K562 (cell line): ENCODE measurements at regions not wholly inside any gene's neighbourhood (a gene's known extent, or its start where the extent isn't known, plus 50 kb on each side); places are given as distances from the start of the nearest gene placed in this dataset.

ENCODE experiments used
- ATAC-seq: fragments of 200-7000 bp; cut with Tn5 transposase; 3 replicates; pipeline ENCODE4 v1.9.1; 2020; ENCODE audit warnings: moderate library complexity
- BruUV-seq: library from RNA; stranded (reverse); fragments of 400-500 nt; replicated peaks from 2 replicates; lab custom pipeline; 2021; lab: Mats Ljungman, UMichigan
- CTCF ChIA-PET: fragments of 300-600 bp; formaldehyde crosslinking; extraction: SDS; loops from one replicate; lab custom pipeline; 2021; ENCODE audit warnings: low intra/inter-chr PET ratio; lab: Yijun Ruan, JAX
- POLR2A ChIA-PET: fragments of 300-600, 350-650 bp; sonication (Branson Sonifier 250); formaldehyde crosslinking; extraction: SDS; loops from one replicate; lab custom pipeline; 2021; ENCODE audit warnings: antibody characterized with exemption, inconsistent platforms; lab: Yijun Ruan, JAX
- DNase-seq, 4 experiments: peaks; one replicate each; pipeline versions ENCODE4 v3.0.0 to v3.0.0-alpha.2; 2011 to 2018; ENCODE audit warnings: low spot score in 3 of 4, mixed read lengths in 3 of 4; ENCODE audit errors: extremely low read depth in 1 of 4
- FAIRE-seq: peaks from 2 replicates; lab custom pipeline; 2011; peaks lifted over from hg19 to GRCh38; lab: Jason Lieb, UNC
- H2AFZ ChIP-seq: 2 replicates; pipeline ENCODE4 v1.6.0; 2011; ENCODE audit warnings: low read depth, low read length, control low read depth, inconsistent platforms
- H3K27ac ChIP-seq: fragments of 200-600 bp; 3 replicates; pipeline ENCODE4 v1.8.0; 2011; ENCODE audit warnings: low read depth, mild to moderate bottlenecking, control low read depth, inconsistent platforms, low read length, moderate library complexity, mixed read lengths; ENCODE audit errors: extremely low read depth
- H3K27me3 ChIP-seq, 2 experiments: fragments of 300-600 bp in 1 of 2; 2 replicates in 1 of 2; 3 replicates in 1 of 2; pipeline versions ENCODE4 v1.6.0 to v1.8.0; 2011; ENCODE audit warnings: inconsistent platforms in 2 of 2, low read length in 2 of 2, mild to moderate bottlenecking in 1 of 2, mixed read lengths in 1 of 2, moderate library complexity in 1 of 2; ENCODE audit not compliant: control insufficient read depth in 2 of 2, insufficient read depth in 2 of 2
- H3K36me3 ChIP-seq: fragments of 300-600 bp; 3 replicates; pipeline ENCODE4 v1.8.0; 2011; ENCODE audit warnings: mild to moderate bottlenecking, low read length, inconsistent platforms; ENCODE audit not compliant: control insufficient read depth, insufficient read depth
- H3K4me1 ChIP-seq, 2 experiments: fragments of 200-600 bp in 1 of 2; replicated peaks in 1 of 2; 2 replicates in 1 of 2; 3 replicates in 1 of 2; pipeline versions ENCODE4 v1.5.1 to v1.8.0; 2011; ENCODE audit warnings: inconsistent platforms in 2 of 2, low read length in 2 of 2, mild to moderate bottlenecking in 1 of 2, mixed read lengths in 1 of 2, moderate library complexity in 1 of 2; ENCODE audit not compliant: control insufficient read depth in 2 of 2, insufficient read depth in 2 of 2
- H3K4me2 ChIP-seq: 2 replicates; pipeline ENCODE4 v1.6.1; 2011; ENCODE audit warnings: low read length, control low read depth, inconsistent platforms, mixed read lengths; ENCODE audit not compliant: insufficient read depth
- H3K4me3 ChIP-seq: fragments of 200-600 bp; sonication (generic), shearing (Covaris generic); 2 replicates; pipeline ENCODE4 v1.5.1; 2016; ENCODE audit warnings: control low read depth, inconsistent platforms
- H3K79me2 ChIP-seq: fragments of 200-600 bp; 3 replicates; pipeline ENCODE4 v1.8.0; 2011; ENCODE audit warnings: low read length, inconsistent platforms; ENCODE audit not compliant: control insufficient read depth, insufficient read depth
- H3K9ac ChIP-seq, 2 experiments: 2 replicates each; pipeline versions ENCODE4 v1.6.0 to v1.6.1; 2011; ENCODE audit warnings: low read depth in 2 of 2, low read length in 2 of 2, control low read depth in 1 of 2, inconsistent platforms in 1 of 2, mild to moderate bottlenecking in 1 of 2, mixed read lengths in 1 of 2; ENCODE audit not compliant: insufficient read depth in 1 of 2
- H3K9me1 ChIP-seq: one replicate; pipeline ENCODE4 v1.6.0; 2011; ENCODE audit warnings: inconsistent platforms, mild to moderate bottlenecking, low read length, moderate library complexity; ENCODE audit not compliant: control insufficient read depth, insufficient read depth
- H3K9me3 ChIP-seq: replicated peaks from 2 replicates; pipeline ENCODE4 v1.5.1; 2011; ENCODE audit warnings: low read depth, low read length, inconsistent platforms; ENCODE audit not compliant: control insufficient read depth, insufficient read depth
- H4K20me1 ChIP-seq: replicated peaks from 2 replicates; pipeline ENCODE4 v1.6.1; 2011; ENCODE audit warnings: low read length, inconsistent platforms, mixed read lengths; ENCODE audit not compliant: control insufficient read depth, insufficient read depth
- ATF1 ChIP-seq, 2 experiments: fragments of 450-650 bp in 1 of 2; IDR thresholded peaks; 2 replicates each; pipeline ENCODE4 v1.6.1; 2016; ENCODE audit warnings: missing compliant biosample characterization in 1 of 2, missing genetic modification characterization in 1 of 2
- ATF7 ChIP-seq: fragments of 450-650 bp; IDR thresholded peaks from 2 replicates; pipeline ENCODE4 v1.7.1; 2014; ENCODE audit warnings: mild to moderate bottlenecking, moderate library complexity
- E2F6 ChIP-seq, 2 experiments: IDR thresholded peaks; 2 replicates each; pipeline ENCODE4 v1.6.1; 2011; ENCODE audit warnings: borderline replicate concordance in 1 of 2, control low read depth in 1 of 2, low read depth in 1 of 2, low read length in 1 of 2, mild to moderate bottlenecking in 1 of 2, mixed read lengths in 1 of 2, moderate library complexity in 1 of 2; ENCODE audit not compliant: insufficient read depth in 1 of 2, insufficient read length in 1 of 2, poor library complexity in 1 of 2, severe bottlenecking in 1 of 2; ENCODE audit errors: extremely low read depth in 1 of 2
- E2F8 ChIP-seq: fragments of 450-650 bp; IDR thresholded peaks from 2 replicates; pipeline ENCODE4 v1.7.1; 2018; ENCODE audit warnings: mild to moderate bottlenecking, low read depth; ENCODE audit not compliant: partially characterized antibody
- EP400 ChIP-seq: fragments of 450-650 bp; IDR thresholded peaks from 2 replicates; pipeline ENCODE4 v1.6.1; 2017; ENCODE audit warnings: antibody characterized with exemption, mild to moderate bottlenecking, moderate library complexity
- HIVEP1 ChIP-seq: fragments of 250-450 bp; sonication (Bioruptor Pico); IDR thresholded peaks from 2 replicates; pipeline ENCODE4 v1.4.0; 2020; ENCODE audit warnings: mild to moderate bottlenecking
- MTA2 ChIP-seq: fragments of 450-650 bp; IDR thresholded peaks from 2 replicates; pipeline ENCODE4 v1.6.1; 2016; ENCODE audit warnings: low read depth
- PHF20 ChIP-seq: fragments of 450-650 bp; IDR thresholded peaks from 2 replicates; pipeline ENCODE4 v1.6.1; 2018; ENCODE audit not compliant: partially characterized antibody
- SMC3 ChIP-seq: conservative IDR thresholded peaks from 2 replicates; pipeline ENCODE4 v1.6.1; 2011; ENCODE audit warnings: low read depth, low read length, improper control_type of control experiment; ENCODE audit not compliant: insufficient read depth
- XRCC3 ChIP-seq: fragments of 450-650 bp; IDR thresholded peaks from 2 replicates; pipeline ENCODE4 v1.6.1; 2017; ENCODE audit warnings: mild to moderate bottlenecking, moderate library complexity
- ZNF133 ChIP-seq: fragments of 250-450 bp; sonication (Bioruptor Pico); IDR thresholded peaks from 2 replicates; pipeline ENCODE4 v1.4.0; 2020; ENCODE audit warnings: mild to moderate bottlenecking
- ZNF324 ChIP-seq: fragments of 250-450 bp; sonication (Bioruptor Pico); IDR thresholded peaks from 2 replicates; pipeline ENCODE4 v1.4.0; 2020; ENCODE audit warnings: mild to moderate bottlenecking
- ZNF347 ChIP-seq: fragments of 450-650 bp; formaldehyde crosslinking; IDR thresholded peaks from 2 replicates; pipeline ENCODE4 v1.4.0; 2020; ENCODE audit warnings: low read depth, mild to moderate bottlenecking, moderate library complexity
- ZNF511 ChIP-seq: sonication (generic); formaldehyde crosslinking; IDR thresholded peaks from 2 replicates; pipeline ENCODE4 v1.8.0; 2022; ENCODE audit warnings: mild to moderate bottlenecking, missing genetic modification reagents
- ZNF57 ChIP-seq: fragments of 450-650 bp; formaldehyde crosslinking; IDR thresholded peaks from 2 replicates; pipeline ENCODE4 v1.4.0; 2020; ENCODE audit warnings: mild to moderate bottlenecking, moderate library complexity
- WGBS: fragments of 100-300 bp; shearing (Covaris generic); methylation state at CpG from one replicate; pipeline ENCODE4 v1.1.6; 2016; ENCODE audit warnings: low coverage, mixed read lengths; ENCODE audit not compliant: insufficient coverage; ENCODE audit errors: missing lambda C conversion rate; 5-methylcytosine and 5-hydroxymethylcytosine counted together
- in situ Hi-C: fragments of 300-500 bp; cut with MboI; formaldehyde crosslinking; loops from 4 replicates; pipeline ENCODE4 v1.15.0; 2018; ENCODE audit warnings: inconsistent platforms, mixed read lengths
- intact Hi-C: fragments of 100-400 bp; cut with micrococcal nuclease; formaldehyde crosslinking; loops from 2 replicates; pipeline ENCODE4 v1.14.2; 2022
- TF ChIP-seq, protein P1 (sequence below): fragments of 250-450 bp; sonication (Bioruptor Pico); IDR thresholded peaks from 2 replicates; pipeline ENCODE4 v1.4.0; 2020; ENCODE audit warnings: mild to moderate bottlenecking, moderate library complexity, borderline replicate concordance

GRCh38 chr14:51490205-51490604 lies 161.5 kb upstream of the FRMD6 start (continued):
- TF ChIP-seq, protein P1, sequence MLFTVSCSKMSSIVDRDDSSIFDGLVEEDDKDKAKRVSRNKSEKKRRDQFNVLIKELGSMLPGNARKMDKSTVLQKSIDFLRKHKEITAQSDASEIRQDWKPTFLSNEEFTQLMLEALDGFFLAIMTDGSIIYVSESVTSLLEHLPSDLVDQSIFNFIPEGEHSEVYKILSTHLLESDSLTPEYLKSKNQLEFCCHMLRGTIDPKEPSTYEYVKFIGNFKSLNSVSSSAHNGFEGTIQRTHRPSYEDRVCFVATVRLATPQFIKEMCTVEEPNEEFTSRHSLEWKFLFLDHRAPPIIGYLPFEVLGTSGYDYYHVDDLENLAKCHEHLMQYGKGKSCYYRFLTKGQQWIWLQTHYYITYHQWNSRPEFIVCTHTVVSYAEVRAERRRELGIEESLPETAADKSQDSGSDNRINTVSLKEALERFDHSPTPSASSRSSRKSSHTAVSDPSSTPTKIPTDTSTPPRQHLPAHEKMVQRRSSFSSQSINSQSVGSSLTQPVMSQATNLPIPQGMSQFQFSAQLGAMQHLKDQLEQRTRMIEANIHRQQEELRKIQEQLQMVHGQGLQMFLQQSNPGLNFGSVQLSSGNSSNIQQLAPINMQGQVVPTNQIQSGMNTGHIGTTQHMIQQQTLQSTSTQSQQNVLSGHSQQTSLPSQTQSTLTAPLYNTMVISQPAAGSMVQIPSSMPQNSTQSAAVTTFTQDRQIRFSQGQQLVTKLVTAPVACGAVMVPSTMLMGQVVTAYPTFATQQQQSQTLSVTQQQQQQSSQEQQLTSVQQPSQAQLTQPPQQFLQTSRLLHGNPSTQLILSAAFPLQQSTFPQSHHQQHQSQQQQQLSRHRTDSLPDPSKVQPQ (CRISPR knock-in tag): no peak
- TF ChIP-seq HIVEP1 (CRISPR knock-in tag): no peak
- no peak for TF ChIP-seq ZNF324
- TF ChIP-seq SMC3: no peak
- no peak for TF ChIP-seq ATF1 (CRISPR knock-in tag; IDR thresholded peaks at IDR 0.05)
- no peak for TF ChIP-seq ATF1 (tag; IDR thresholded peaks at IDR 0.05)
- TF ChIP-seq ZNF511 (CRISPR knock-in tag): no peak
- TF ChIP-seq ZNF133: no peak
- TF ChIP-seq XRCC3: no peak
- no peak for TF ChIP-seq EP400

GRCh38 chr14:51491036-51491545 lies 160.6 kb upstream of the FRMD6 start:
- CTCF ChIA-PET: no interaction called here
- H3K36me3 ChIP-seq: no peaks in the 10 kb centered on the region
- no peaks in the 10 kb centered on the region for H3K9me3 ChIP-seq
- no peak overlapping the region for H2AFZ ChIP-seq
- in situ Hi-C loops: no loop called here
- ATAC-seq (no peak), FAIRE-seq (no peak), DNase-seq (no peak)
- WGBS: 0% methylated on average over 2 of the region's 3 CpGs
- no TSS peak for BruUV-seq
- H4K20me1 ChIP-seq: no peaks in the 10 kb centered on the region
- H3K27me3 ChIP-seq: no peaks in the 10 kb centered on the region
- no peak overlapping the region for H3K4me3 ChIP-seq
- POLR2A ChIA-PET: interaction anchor here (1.0 kb wide), 1 partner anchor 9 kb away, joined by 3 read pairs; no protein-coding TSS in a partner anchor
- H3K4me2 ChIP-seq: no peak overlapping the region
- no peak overlapping the region for H3K27ac ChIP-seq
- H3K79me2 ChIP-seq: no peaks in the 10 kb centered on the region
- no peaks in the 10 kb centered on the region for H3K9me1 ChIP-seq
- no peak overlapping the region for H3K9ac ChIP-seq
- intact Hi-C loops: no loop called here
- H3K4me1 ChIP-seq: no peaks in the 10 kb centered on the region
- TF ChIP-seq MTA2: no peak
- TF ChIP-seq ZNF57 (CRISPR knock-in tag): no peak
- TF ChIP-seq ATF7: no peak
- no peak for TF ChIP-seq PHF20
- TF ChIP-seq E2F6 (IDR thresholded peaks at IDR 0.05; ENCODE audit: borderline replicate concordance in 1 of 2, extremely low read depth in 1 of 2, insufficient read depth in 1 of 2, insufficient read length in 1 of 2, low read depth in 1 of 2, low read length in 1 of 2, poor library complexity in 1 of 2, severe bottlenecking in 1 of 2): no peak
- TF ChIP-seq E2F8: no peak
- TF ChIP-seq ZNF347: no peak
